Ishikawa (cell line): ENCODE measurements at regions not wholly inside any gene's neighbourhood (a gene's known extent, or its start where the extent isn't known, plus 50 kb on each side); places are given as distances from the start of the nearest gene placed in this dataset.

ENCODE experiments used
- CEBPB ChIP-seq: IDR thresholded peaks from 2 replicates; pipeline ENCODE4 v1.6.1; 2012
- CREB1 ChIP-seq: IDR thresholded peaks from 2 replicates; pipeline ENCODE4 v1.6.1; 2012; ENCODE audit warnings: low read depth
- EGR1 ChIP-seq: IDR thresholded peaks from 2 replicates; pipeline ENCODE4 v1.6.1; 2012
- EP300 ChIP-seq: IDR thresholded peaks from 2 replicates; pipeline ENCODE4 v1.6.1; 2012; ENCODE audit warnings: borderline replicate concordance
- FOXM1 ChIP-seq: IDR thresholded peaks from 2 replicates; pipeline ENCODE4 v1.6.1; 2012; ENCODE audit warnings: low read depth, borderline replicate concordance
- MAX ChIP-seq: IDR thresholded peaks from 2 replicates; pipeline ENCODE4 v1.6.1; 2012
- NFIC ChIP-seq: IDR thresholded peaks from 2 replicates; pipeline ENCODE4 v1.6.1; 2012
- RAD21 ChIP-seq: IDR thresholded peaks from 2 replicates; pipeline ENCODE4 v1.6.1; 2012; ENCODE audit warnings: low read depth
- REST ChIP-seq: IDR thresholded peaks from 2 replicates; pipeline ENCODE4 v1.6.1; 2012; ENCODE audit warnings: low read depth, mild to moderate bottlenecking
- TAF1 ChIP-seq: IDR thresholded peaks from 2 replicates; pipeline ENCODE4 v1.6.1; 2012; ENCODE audit warnings: low read depth, mild to moderate bottlenecking
- TCF12 ChIP-seq: IDR thresholded peaks from 2 replicates; pipeline ENCODE4 v1.6.1; 2012; ENCODE audit warnings: low read depth
- TEAD4 ChIP-seq: IDR thresholded peaks from 2 replicates; pipeline ENCODE4 v1.6.1; 2012
- USF1 ChIP-seq: IDR thresholded peaks from 2 replicates; pipeline ENCODE4 v1.6.1; 2012
- YY1 ChIP-seq: IDR thresholded peaks from 2 replicates; pipeline ENCODE4 v1.6.1; 2012; ENCODE audit warnings: low read depth
- ZBTB7A ChIP-seq: IDR thresholded peaks from 2 replicates; pipeline ENCODE4 v1.6.1; 2012; ENCODE audit warnings: low read depth

GRCh38 chr5:174189654-174190541, 144.4 kb downstream of the NSG2 start:
- no peak for TF ChIP-seq YY1

GRCh38 chr5:174191076-174191475, 145.6 kb downstream of the NSG2 start:
- TF ChIP-seq USF1 (no peak), TEAD4 (no peak), CREB1 (no peak), EP300 (no peak), TCF12 (no peak), YY1 (no peak)

- TF ChIP-seq CREB1 (no peak), MAX (no peak), TAF1 (no peak), TCF12 (no peak), FOXM1 (no peak), YY1 (no peak), CEBPB (no peak), USF1 (no peak), ZBTB7A (no peak), RAD21 (no peak), NFIC (no peak), REST (no peak), EGR1 (no peak), EP300 (no peak), TEAD4 (no peak)
Measured at GRCh38 chr5:174191850-174192655, 146.5 kb downstream of the NSG2 start.

- TF ChIP-seq CREB1 (no peak), EP300 (no peak), YY1 (no peak), ZBTB7A (no peak), EGR1 (no peak), NFIC (no peak), TCF12 (no peak), MAX (no peak), RAD21 (no peak), USF1 (no peak)
Measured at GRCh38 chr5:174192901-174193300, 147.4 kb downstream of the NSG2 start.

GRCh38 chr5:174195517-174195916, 150.0 kb downstream of the NSG2 start:
- TF ChIP-seq RAD21 = no peak

GRCh38 chr5:174197929-174198328, 152.4 kb downstream of the NSG2 start:
- no peak for TF ChIP-seq CEBPB
- no peak for TF ChIP-seq YY1
- TF ChIP-seq USF1 = no peak
- no peak for TF ChIP-seq MAX
- TF ChIP-seq TAF1 = no peak
- no peak for TF ChIP-seq ZBTB7A
- no peak for TF ChIP-seq NFIC
- no peak for TF ChIP-seq TCF12

GRCh38 chr5:174198541-174198940, 153.0 kb downstream of the NSG2 start:
- TF ChIP-seq EGR1 (no peak), MAX (no peak), USF1 (no peak), TCF12 (no peak), EP300 (no peak), YY1 (no peak), RAD21 (no peak), FOXM1 (no peak), TAF1 (no peak), NFIC (no peak), ZBTB7A (no peak), TEAD4 (no peak), CREB1 (no peak), REST (no peak), CEBPB (no peak)
